K562 (cell line): ENCODE measurements at regions not wholly inside any gene's neighbourhood (a gene's known extent, or its start where the extent isn't known, plus 50 kb on each side); places are given as distances from the start of the nearest gene placed in this dataset.

Experiments used
- ATAC-seq: fragments of 200-7000 bp; cut with Tn5 transposase; 3 replicates; pipeline ENCODE4 v1.9.1; 2020; ENCODE audit warnings: moderate library complexity
- BruUV-seq: library from RNA; stranded (reverse); fragments of 400-500 nt; replicated peaks from 2 replicates; lab custom pipeline; 2021; lab: Mats Ljungman, UMichigan
- CTCF ChIA-PET: fragments of 300-600 bp; formaldehyde crosslinking; extraction: SDS; loops from one replicate; lab custom pipeline; 2021; ENCODE audit warnings: low intra/inter-chr PET ratio; lab: Yijun Ruan, JAX
- POLR2A ChIA-PET: fragments of 300-600, 350-650 bp; sonication (Branson Sonifier 250); formaldehyde crosslinking; extraction: SDS; loops from one replicate; lab custom pipeline; 2021; ENCODE audit warnings: antibody characterized with exemption, inconsistent platforms; lab: Yijun Ruan, JAX
- DNase-seq, 4 experiments: peaks; one replicate each; pipeline versions ENCODE4 v3.0.0 to v3.0.0-alpha.2; 2011 to 2018; ENCODE audit warnings: low spot score in 3 of 4, mixed read lengths in 3 of 4; ENCODE audit errors: extremely low read depth in 1 of 4
- FAIRE-seq: peaks from 2 replicates; lab custom pipeline; 2011; peaks lifted over from hg19 to GRCh38; lab: Jason Lieb, UNC
- H2AFZ ChIP-seq: 2 replicates; pipeline ENCODE4 v1.6.0; 2011; ENCODE audit warnings: low read depth, low read length, control low read depth, inconsistent platforms
- H3K27ac ChIP-seq: fragments of 200-600 bp; 3 replicates; pipeline ENCODE4 v1.8.0; 2011; ENCODE audit warnings: low read depth, mild to moderate bottlenecking, control low read depth, inconsistent platforms, low read length, moderate library complexity, mixed read lengths; ENCODE audit errors: extremely low read depth
- H3K27me3 ChIP-seq, 2 experiments: fragments of 300-600 bp in 1 of 2; 2 replicates in 1 of 2; 3 replicates in 1 of 2; pipeline versions ENCODE4 v1.6.0 to v1.8.0; 2011; ENCODE audit warnings: inconsistent platforms in 2 of 2, low read length in 2 of 2, mild to moderate bottlenecking in 1 of 2, mixed read lengths in 1 of 2, moderate library complexity in 1 of 2; ENCODE audit not compliant: control insufficient read depth in 2 of 2, insufficient read depth in 2 of 2
- H3K36me3 ChIP-seq: fragments of 300-600 bp; 3 replicates; pipeline ENCODE4 v1.8.0; 2011; ENCODE audit warnings: mild to moderate bottlenecking, low read length, inconsistent platforms; ENCODE audit not compliant: control insufficient read depth, insufficient read depth
- H3K4me1 ChIP-seq, 2 experiments: fragments of 200-600 bp in 1 of 2; replicated peaks in 1 of 2; 2 replicates in 1 of 2; 3 replicates in 1 of 2; pipeline versions ENCODE4 v1.5.1 to v1.8.0; 2011; ENCODE audit warnings: inconsistent platforms in 2 of 2, low read length in 2 of 2, mild to moderate bottlenecking in 1 of 2, mixed read lengths in 1 of 2, moderate library complexity in 1 of 2; ENCODE audit not compliant: control insufficient read depth in 2 of 2, insufficient read depth in 2 of 2
- H3K4me2 ChIP-seq: 2 replicates; pipeline ENCODE4 v1.6.1; 2011; ENCODE audit warnings: low read length, control low read depth, inconsistent platforms, mixed read lengths; ENCODE audit not compliant: insufficient read depth
- H3K4me3 ChIP-seq: fragments of 200-600 bp; sonication (generic), shearing (Covaris generic); 2 replicates; pipeline ENCODE4 v1.5.1; 2016; ENCODE audit warnings: control low read depth, inconsistent platforms
- H3K79me2 ChIP-seq: fragments of 200-600 bp; 3 replicates; pipeline ENCODE4 v1.8.0; 2011; ENCODE audit warnings: low read length, inconsistent platforms; ENCODE audit not compliant: control insufficient read depth, insufficient read depth
- H3K9ac ChIP-seq, 2 experiments: 2 replicates each; pipeline versions ENCODE4 v1.6.0 to v1.6.1; 2011; ENCODE audit warnings: low read depth in 2 of 2, low read length in 2 of 2, control low read depth in 1 of 2, inconsistent platforms in 1 of 2, mild to moderate bottlenecking in 1 of 2, mixed read lengths in 1 of 2; ENCODE audit not compliant: insufficient read depth in 1 of 2
- H3K9me1 ChIP-seq: one replicate; pipeline ENCODE4 v1.6.0; 2011; ENCODE audit warnings: inconsistent platforms, mild to moderate bottlenecking, low read length, moderate library complexity; ENCODE audit not compliant: control insufficient read depth, insufficient read depth
- H3K9me3 ChIP-seq: replicated peaks from 2 replicates; pipeline ENCODE4 v1.5.1; 2011; ENCODE audit warnings: low read depth, low read length, inconsistent platforms; ENCODE audit not compliant: control insufficient read depth, insufficient read depth
- H4K20me1 ChIP-seq: replicated peaks from 2 replicates; pipeline ENCODE4 v1.6.1; 2011; ENCODE audit warnings: low read length, inconsistent platforms, mixed read lengths; ENCODE audit not compliant: control insufficient read depth, insufficient read depth
- CBX2 ChIP-seq: fragments of 200-600 bp; sonication (generic); IDR thresholded peaks from one replicate; pipeline ENCODE4 v1.6.1; 2012; ENCODE audit warnings: mild to moderate bottlenecking, low read length, inconsistent platforms; ENCODE audit not compliant: insufficient read depth, poor library complexity, severe bottlenecking
- DMBX1 ChIP-seq: fragments of 250-450 bp; sonication (Bioruptor Pico); IDR thresholded peaks from 2 replicates; pipeline ENCODE4 v1.8.0; 2022; ENCODE audit warnings: inconsistent platforms, mild to moderate bottlenecking, moderate library complexity, borderline replicate concordance
- HCFC1 ChIP-seq: IDR thresholded peaks from 2 replicates; pipeline ENCODE4 v1.6.1; 2012; ENCODE audit warnings: low read depth, low read length, improper control_type of control experiment
- HMG20A ChIP-seq: fragments of 450-650 bp; formaldehyde crosslinking; conservative IDR thresholded peaks from 2 replicates; pipeline ENCODE4 v1.4.0; 2020; ENCODE audit warnings: mild to moderate bottlenecking, mixed read lengths
- MYBL2 ChIP-seq, 2 experiments: fragments of 450-650 bp in 1 of 2; sonication (generic) in 1 of 2; formaldehyde crosslinking in 1 of 2; IDR thresholded peaks; 2 replicates each; pipeline versions ENCODE4 v1.6.1 to v1.8.1; 2017 to 2022; ENCODE audit warnings: borderline replicate concordance in 1 of 2, inconsistent platforms in 1 of 2, low read depth in 1 of 2, mild to moderate bottlenecking in 1 of 2, missing genetic modification reagents in 1 of 2, moderate library complexity in 1 of 2
- PRPF4 ChIP-seq: fragments of 200-400 bp; formaldehyde crosslinking; IDR thresholded peaks from one replicate; pipeline ENCODE4 v1.6.1; 2017; ENCODE audit warnings: low read length, low read depth, mild to moderate bottlenecking; ENCODE audit not compliant: insufficient read depth, poor library complexity, severe bottlenecking
- RAD51 ChIP-seq: fragments of 450-650 bp; IDR thresholded peaks from 2 replicates; pipeline ENCODE4 v1.7.1; 2016; ENCODE audit warnings: low read depth, mild to moderate bottlenecking, borderline replicate concordance
- TSC22D4 ChIP-seq: fragments of 450-650 bp; IDR thresholded peaks from 2 replicates; pipeline ENCODE4 v1.6.1; 2016; ENCODE audit warnings: missing genetic modification characterization, missing biosample characterization, control low read depth
- U2AF1 ChIP-seq: fragments of 200-400 bp; formaldehyde crosslinking; optimal IDR thresholded peaks from 2 replicates; pipeline ENCODE3; 2017; ENCODE audit warnings: mild to moderate bottlenecking, low read depth, low read length, moderate library complexity
- ZNF217 ChIP-seq: sonication (generic); formaldehyde crosslinking; IDR thresholded peaks from 2 replicates; pipeline ENCODE4 v1.8.0; 2022; ENCODE audit warnings: mild to moderate bottlenecking, missing genetic modification reagents
- ZNF609 ChIP-seq: sonication (generic); formaldehyde crosslinking; IDR thresholded peaks from 2 replicates; pipeline ENCODE4 v1.8.1; 2023; ENCODE audit warnings: missing genetic modification reagents, mild to moderate bottlenecking, borderline replicate concordance
- WGBS: fragments of 100-300 bp; shearing (Covaris generic); methylation state at CpG from one replicate; pipeline ENCODE4 v1.1.6; 2016; ENCODE audit warnings: low coverage, mixed read lengths; ENCODE audit not compliant: insufficient coverage; ENCODE audit errors: missing lambda C conversion rate; 5-methylcytosine and 5-hydroxymethylcytosine counted together
- in situ Hi-C: fragments of 300-500 bp; cut with MboI; formaldehyde crosslinking; loops from 4 replicates; pipeline ENCODE4 v1.15.0; 2018; ENCODE audit warnings: inconsistent platforms, mixed read lengths
- intact Hi-C: fragments of 100-400 bp; cut with micrococcal nuclease; formaldehyde crosslinking; loops from 2 replicates; pipeline ENCODE4 v1.14.2; 2022

DNA sequence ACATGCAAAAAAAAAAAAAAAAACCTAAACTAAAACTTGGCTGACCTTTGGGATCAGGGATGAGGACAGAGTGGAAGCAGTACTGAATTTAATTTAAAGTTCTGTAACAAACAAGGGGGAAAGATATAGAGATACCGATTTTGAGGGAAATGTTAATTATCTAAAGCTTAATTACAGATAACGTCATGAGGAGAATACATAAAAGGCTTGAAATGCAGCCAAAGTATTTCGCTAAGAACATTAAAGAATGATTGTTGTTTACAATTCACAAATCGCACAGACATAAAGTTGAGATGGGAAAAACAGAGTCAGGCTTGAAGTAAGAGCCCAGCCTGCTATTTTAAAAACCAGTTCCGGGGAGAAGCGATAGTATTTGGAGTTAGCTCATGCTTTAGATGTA, 208.0 kb upstream of the SASH1 start:
- in situ Hi-C loops (no loop called here), intact Hi-C loops (no loop called here)
- POLR2A ChIA-PET, result interaction anchor here (0.5 to 1.0 kb wide), 3 partner anchors 12 to 348 kb away, joined by 3 read pairs; no protein-coding TSS in a partner anchor
- Histone ChIP-seq H3K36me3 (no peaks in the 10 kb centered on the region), H3K27ac (no peak overlapping the region), H3K79me2 (no peaks in the 10 kb centered on the region)
- CTCF ChIA-PET, result no interaction called here
- WGBS, result 6% methylated on average over 6 of the region's 6 CpGs
- no peak for TF ChIP-seq TSC22D4 (tag)
- TF ChIP-seq, all 486 proteins: peak for 0
- ATAC-seq (no peak), FAIRE-seq (no peak), DNase-seq (no peak)
- Histone ChIP-seq H3K4me1 (no peaks in the 10 kb centered on the region), H4K20me1 (no peaks in the 10 kb centered on the region), H3K4me2 (no peak overlapping the region), H3K9me3 (0 out of 2 replicates have a peak, but pooled peaks cover 2% of the 10 kb centered on the region), H3K27me3 (peaks cover 3 to 6% of the 10 kb centered on the region in 2 experiments; a peak in 3 of 5 replicates), H3K4me3 (no peak overlapping the region), H3K9ac (no peak overlapping the region), H2AFZ (no peak overlapping the region), H3K9me1 (no peaks in the 10 kb centered on the region)
- BruUV-seq, result no TSS peak

GRCh38 chr6:148136586-148136985, 206.1 kb upstream of the SASH1 start:
- no peak overlapping the region for H2AFZ ChIP-seq
- H3K4me1 ChIP-seq, result no peaks in the 10 kb centered on the region
- no peaks in the 10 kb centered on the region for H4K20me1 ChIP-seq
- H3K27me3 ChIP-seq, result peaks cover 3 to 6% of the 10 kb centered on the region in 2 experiments; a peak in 2 of 5 replicates
- no peaks in the 10 kb centered on the region for H3K36me3 ChIP-seq
- no peak overlapping the region for H3K4me2 ChIP-seq
- CTCF ChIA-PET, result no interaction called here
- DNase-seq, result no peak
- H3K79me2 ChIP-seq, result no peaks in the 10 kb centered on the region
- 0 out of 2 replicates have a peak, but pooled peaks cover 2% of the 10 kb centered on the region for H3K9me3 ChIP-seq
- H3K9me1 ChIP-seq, result no peaks in the 10 kb centered on the region
- no peak overlapping the region for H3K9ac ChIP-seq
- ATAC-seq, result no peak
- no peak overlapping the region for H3K4me3 ChIP-seq
- FAIRE-seq, result no peak
- H3K27ac ChIP-seq, result no peak overlapping the region
- in situ Hi-C loops, result no loop called here
- POLR2A ChIA-PET, result interaction anchor here (0.6 to 1.5 kb wide), 2 partner anchors 18 to 590 kb away, joined by 4 to 5 read pairs; no protein-coding TSS in a partner anchor
- 3% methylated on average over 4 of the region's 4 CpGs for WGBS
- BruUV-seq, result no TSS peak
- intact Hi-C loops, result no loop called here
- TF ChIP-seq U2AF1 (no peak), MYBL2 (IDR thresholded peaks at IDR 0.05; ENCODE audit: low read depth) (no peak), MYBL2 (CRISPR knock-in tag; IDR thresholded peaks at IDR 0.05; ENCODE audit: borderline replicate concordance) (no peak), ZNF217 (CRISPR knock-in tag) (no peak), HMG20A (CRISPR knock-in tag) (no peak), CBX2 (no peak), PRPF4 (no peak), DMBX1 (no peak), ZNF609 (CRISPR knock-in tag) (no peak), HCFC1 (no peak), RAD51 (no peak)
